ENCODE measurements at regions not wholly inside any gene's neighbourhood (a gene's known extent, or its start where the extent isn't known, plus 50 kb on each side); places are given as distances from the start of the nearest gene placed in this dataset.

DNA sequence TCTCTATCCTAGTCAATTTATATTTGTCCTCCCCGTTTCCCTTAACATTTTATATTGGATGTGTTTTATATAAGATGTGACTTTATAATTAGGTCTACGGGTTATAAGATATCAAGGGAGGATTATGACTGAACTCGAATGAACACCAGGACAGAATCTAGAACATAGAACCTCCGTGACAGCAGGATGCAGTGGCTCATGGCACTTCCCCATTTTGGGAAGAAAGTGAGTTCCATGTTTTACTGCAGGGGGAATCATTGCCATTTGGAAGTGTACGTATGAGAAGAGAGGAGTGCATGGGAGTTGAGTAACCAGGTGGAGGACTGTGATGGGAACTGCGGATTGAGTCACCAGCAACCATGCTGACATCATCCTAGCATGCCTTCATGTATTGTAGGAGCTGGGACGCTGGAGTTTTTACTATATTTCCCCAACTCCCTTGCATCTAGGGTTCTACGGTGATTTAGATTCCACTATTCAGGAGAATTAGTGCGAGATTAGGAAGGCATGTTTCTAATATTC, 56.1 kb upstream of the FOXC1 start:
- H3K4me3 ChIP-seq (ENCODE audit: low read depth in 1 of 3, low read length in 3 of 3): no peak overlapping the region
- no peaks in the 10 kb centered on the region for H3K9me3 ChIP-seq (ENCODE audit: control insufficient read depth in 2 of 2, insufficient read depth in 1 of 2, low read depth in 1 of 2, low read length in 1 of 2)
- DNase-seq: no peak
- WGBS, 3 donors: 91 to 94% (median 94%) methylated on average over 9 of the region's 9 CpGs
- H3K27ac ChIP-seq (ENCODE audit: low read depth in 1 of 3, low read length in 2 of 3): no peak overlapping the region
- no peak for FAIRE-seq
- H3K27me3 ChIP-seq (ENCODE audit: control insufficient read depth in 3 of 3, insufficient read depth in 3 of 3, low read length in 3 of 3): peaks cover 0 to 12% (median 0%) of the 10 kb centered on the region in 3 donors
- no peaks in the 10 kb centered on the region for H3K36me3 ChIP-seq (ENCODE audit: control insufficient read depth in 3 of 3, insufficient read depth in 2 of 3, low read depth in 1 of 3, low read length in 3 of 3)
- H3K4me1 ChIP-seq (ENCODE audit: control insufficient read depth in 3 of 3, insufficient read depth in 2 of 3, low read depth in 1 of 3, low read length in 2 of 3): no peaks in the 10 kb centered on the region

DNA sequence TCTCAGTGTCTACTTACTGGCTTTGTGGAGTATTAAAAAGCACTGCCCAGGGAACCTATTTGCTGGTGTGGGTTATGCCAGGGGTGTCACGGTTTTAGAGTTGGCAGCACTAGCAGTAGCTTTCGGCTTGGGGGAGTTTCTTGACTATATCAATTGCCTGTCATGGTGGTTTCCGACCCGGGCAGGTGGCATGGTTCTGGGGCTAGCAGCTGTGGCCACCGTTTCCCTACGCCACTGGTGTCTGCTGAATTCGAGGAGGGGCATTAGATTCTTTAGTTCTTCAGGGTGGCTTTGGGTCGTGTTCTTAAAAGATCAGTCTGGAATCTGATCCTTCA, 55.6 kb upstream of the FOXC1 start:
- 73 to 88% (median 80%) methylated on average over 8 of the region's 8 CpGs for WGBS, 3 donors
- Histone ChIP-seq H3K9me3 (ENCODE audit: control insufficient read depth in 2 of 2, insufficient read depth in 1 of 2, low read depth in 1 of 2, low read length in 1 of 2) (no peaks in the 10 kb centered on the region), H3K4me3 (ENCODE audit: low read depth in 1 of 3, low read length in 3 of 3) (no peak overlapping the region), H3K36me3 (ENCODE audit: control insufficient read depth in 3 of 3, insufficient read depth in 2 of 3, low read depth in 1 of 3, low read length in 3 of 3) (no peaks in the 10 kb centered on the region), H3K4me1 (ENCODE audit: control insufficient read depth in 3 of 3, insufficient read depth in 2 of 3, low read depth in 1 of 3, low read length in 2 of 3) (no peaks in the 10 kb centered on the region), H3K27me3 (ENCODE audit: control insufficient read depth in 3 of 3, insufficient read depth in 3 of 3, low read length in 3 of 3) (peaks cover 0 to 12% (median 0%) of the 10 kb centered on the region in 3 donors), H3K27ac (ENCODE audit: low read depth in 1 of 3, low read length in 2 of 3) (no peak overlapping the region)
- DNase-seq (no peak), FAIRE-seq (no peak)

DNA sequence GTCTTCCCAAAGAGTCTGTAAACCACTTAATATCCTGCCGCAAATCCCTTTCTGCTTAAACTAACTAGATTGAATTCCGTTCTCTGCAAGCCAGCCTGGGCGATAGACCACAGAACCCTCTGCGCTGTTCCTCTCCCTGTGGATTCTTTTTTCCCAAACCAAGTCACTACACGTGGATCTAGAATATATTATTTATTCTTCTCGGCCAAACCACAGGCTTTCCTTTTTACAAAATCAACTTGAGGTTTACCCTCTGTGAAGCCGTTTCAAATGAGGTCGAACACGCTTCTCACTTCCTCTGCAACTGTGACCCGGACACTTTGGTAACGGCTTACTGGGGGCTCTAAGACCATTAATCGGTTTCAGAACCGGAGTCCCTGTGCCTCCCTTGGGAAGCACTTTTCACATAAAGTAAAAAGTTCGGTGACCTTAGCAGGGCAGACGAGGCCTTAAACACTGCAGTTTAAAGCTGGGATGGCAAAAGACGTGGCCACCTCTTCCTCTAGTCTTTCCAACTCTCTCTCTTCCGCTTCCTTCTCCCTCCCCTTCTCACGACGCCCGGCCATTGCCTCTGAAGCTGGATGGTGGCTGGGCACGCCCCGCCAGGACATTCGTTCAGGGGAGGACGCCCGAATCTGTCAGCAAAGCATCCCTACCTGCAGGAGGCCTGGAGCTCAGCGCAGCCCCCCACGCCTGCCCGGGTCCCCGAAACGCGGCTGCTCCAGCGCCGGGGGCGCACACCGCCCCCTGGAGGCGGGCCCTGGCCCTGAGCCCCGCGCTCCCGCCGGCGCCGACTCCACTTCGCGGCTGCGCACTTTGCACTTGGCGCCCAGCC, 55.0 kb upstream of the FOXC1 start:
- Histone ChIP-seq H3K4me3 (ENCODE audit: low read depth in 1 of 3, low read length in 3 of 3) (peak overlapping the region in 2 of 3 donors; percentile 45 to 48), H3K4me1 (ENCODE audit: control insufficient read depth in 3 of 3, insufficient read depth in 2 of 3, low read depth in 1 of 3, low read length in 2 of 3) (no peaks in the 10 kb centered on the region), H3K27me3 (ENCODE audit: control insufficient read depth in 3 of 3, insufficient read depth in 3 of 3, low read length in 3 of 3) (peaks cover 0 to 12% (median 0%) of the 10 kb centered on the region in 3 donors), H3K36me3 (ENCODE audit: control insufficient read depth in 3 of 3, insufficient read depth in 2 of 3, low read depth in 1 of 3, low read length in 3 of 3) (no peaks in the 10 kb centered on the region), H3K27ac (ENCODE audit: low read depth in 1 of 3, low read length in 2 of 3) (peak overlapping the region in 2 of 3 donors; percentile 1 to 47), H3K9me3 (ENCODE audit: control insufficient read depth in 2 of 2, insufficient read depth in 1 of 2, low read depth in 1 of 2, low read length in 1 of 2) (no peaks in the 10 kb centered on the region)
- FAIRE-seq (no peak), DNase-seq (peak; percentile 60 to 69)
- 19 to 32% (median 22%) methylated on average over 45 to 46 of the region's 46 CpGs for WGBS, 3 donors

DNA sequence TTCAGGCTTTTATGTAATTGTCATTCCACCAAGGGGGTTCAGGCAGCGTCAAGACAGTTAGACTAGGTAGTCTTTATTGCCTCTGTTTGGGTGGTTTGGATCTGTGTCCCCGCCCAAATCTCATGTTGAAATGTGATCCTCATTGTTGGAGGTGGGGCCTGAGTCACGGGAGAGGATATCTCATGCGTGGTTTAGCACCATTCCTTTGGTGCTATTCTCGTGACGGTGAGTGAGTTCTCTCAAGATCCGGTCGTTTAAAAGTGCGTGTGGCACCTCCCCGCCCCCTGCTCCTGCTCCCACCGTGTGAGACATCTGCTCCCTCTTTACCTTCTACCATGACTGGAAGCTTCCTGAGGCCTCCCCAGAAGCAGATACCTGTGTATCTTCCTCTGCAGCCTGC, 51.3 kb upstream of the FOXC1 start:
- H3K36me3 ChIP-seq (ENCODE audit: control insufficient read depth in 3 of 3, insufficient read depth in 2 of 3, low read depth in 1 of 3, low read length in 3 of 3): no peaks in the 10 kb centered on the region
- H3K27ac ChIP-seq (ENCODE audit: low read depth in 1 of 3, low read length in 2 of 3): no peak overlapping the region
- H3K27me3 ChIP-seq (ENCODE audit: control insufficient read depth in 3 of 3, insufficient read depth in 3 of 3, low read length in 3 of 3): peaks cover 0 to 13% (median 4%) of the 10 kb centered on the region in 3 donors
- FAIRE-seq (no peak), DNase-seq (no peak)
- H3K4me3 ChIP-seq (ENCODE audit: low read depth in 1 of 3, low read length in 3 of 3): no peak overlapping the region
- no peaks in the 10 kb centered on the region for H3K4me1 ChIP-seq (ENCODE audit: control insufficient read depth in 3 of 3, insufficient read depth in 2 of 3, low read depth in 1 of 3, low read length in 2 of 3)
- no peaks in the 10 kb centered on the region for H3K9me3 ChIP-seq (ENCODE audit: control insufficient read depth in 2 of 2, insufficient read depth in 1 of 2, low read depth in 1 of 2, low read length in 1 of 2)
- 80 to 83% (median 83%) methylated on average over 11 of the region's 11 CpGs for whole genome bisulfite sequencing, 3 donors
